ENCODE measurements at regions not wholly inside any gene's neighbourhood (a gene's known extent, or its start where the extent isn't known, plus 50 kb on each side); places are given as distances from the start of the nearest gene placed in this dataset.

DNA sequence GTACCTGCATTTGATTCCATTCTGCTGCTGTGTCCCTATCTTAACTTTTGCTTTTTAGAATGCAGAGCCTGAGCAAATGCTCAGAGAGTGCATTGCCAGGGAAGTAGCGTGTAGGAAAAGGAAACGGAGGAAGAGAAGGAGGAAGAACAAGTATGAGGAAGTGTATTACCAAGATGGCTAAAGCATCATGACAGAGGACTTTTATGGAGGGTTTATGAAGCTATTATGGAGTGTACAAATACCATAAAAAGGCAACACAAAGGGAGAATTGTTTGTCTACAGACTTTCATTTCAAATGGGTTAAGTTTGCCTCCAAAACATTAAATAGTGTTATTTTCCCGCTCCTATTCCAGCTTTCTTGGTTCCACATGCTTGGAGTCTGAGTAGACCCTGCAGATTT, 1899.8 kb upstream of the NUDT12 start:
- TF ChIP-seq, protein P1, sequence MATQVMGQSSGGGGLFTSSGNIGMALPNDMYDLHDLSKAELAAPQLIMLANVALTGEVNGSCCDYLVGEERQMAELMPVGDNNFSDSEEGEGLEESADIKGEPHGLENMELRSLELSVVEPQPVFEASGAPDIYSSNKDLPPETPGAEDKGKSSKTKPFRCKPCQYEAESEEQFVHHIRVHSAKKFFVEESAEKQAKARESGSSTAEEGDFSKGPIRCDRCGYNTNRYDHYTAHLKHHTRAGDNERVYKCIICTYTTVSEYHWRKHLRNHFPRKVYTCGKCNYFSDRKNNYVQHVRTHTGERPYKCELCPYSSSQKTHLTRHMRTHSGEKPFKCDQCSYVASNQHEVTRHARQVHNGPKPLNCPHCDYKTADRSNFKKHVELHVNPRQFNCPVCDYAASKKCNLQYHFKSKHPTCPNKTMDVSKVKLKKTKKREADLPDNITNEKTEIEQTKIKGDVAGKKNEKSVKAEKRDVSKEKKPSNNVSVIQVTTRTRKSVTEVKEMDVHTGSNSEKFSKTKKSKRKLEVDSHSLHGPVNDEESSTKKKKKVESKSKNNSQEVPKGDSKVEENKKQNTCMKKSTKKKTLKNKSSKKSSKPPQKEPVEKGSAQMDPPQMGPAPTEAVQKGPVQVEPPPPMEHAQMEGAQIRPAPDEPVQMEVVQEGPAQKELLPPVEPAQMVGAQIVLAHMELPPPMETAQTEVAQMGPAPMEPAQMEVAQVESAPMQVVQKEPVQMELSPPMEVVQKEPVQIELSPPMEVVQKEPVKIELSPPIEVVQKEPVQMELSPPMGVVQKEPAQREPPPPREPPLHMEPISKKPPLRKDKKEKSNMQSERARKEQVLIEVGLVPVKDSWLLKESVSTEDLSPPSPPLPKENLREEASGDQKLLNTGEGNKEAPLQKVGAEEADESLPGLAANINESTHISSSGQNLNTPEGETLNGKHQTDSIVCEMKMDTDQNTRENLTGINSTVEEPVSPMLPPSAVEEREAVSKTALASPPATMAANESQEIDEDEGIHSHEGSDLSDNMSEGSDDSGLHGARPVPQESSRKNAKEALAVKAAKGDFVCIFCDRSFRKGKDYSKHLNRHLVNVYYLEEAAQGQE (IDR thresholded peaks at IDR 0.05; ENCODE audit: insufficient read depth in 1 of 2, low read depth in 2 of 2, low read length in 2 of 2), result no peak
- TF ChIP-seq FOXP2 (optimal IDR thresholded peaks at IDR 0.05; ENCODE audit: borderline replicate concordance, extremely low read depth, extremely low read length, insufficient read depth) (no peak), SIN3A (IDR thresholded peaks at IDR 0.05; ENCODE audit: borderline replicate concordance, insufficient read depth, low read length) (no peak), POLR2AphosphoS5 (IDR thresholded peaks at IDR 0.05; ENCODE audit: low read depth, low read length) (no peak), TAF1 (IDR thresholded peaks at IDR 0.05; ENCODE audit: borderline replicate concordance, insufficient read depth, low read length) (no peak)

DNA sequence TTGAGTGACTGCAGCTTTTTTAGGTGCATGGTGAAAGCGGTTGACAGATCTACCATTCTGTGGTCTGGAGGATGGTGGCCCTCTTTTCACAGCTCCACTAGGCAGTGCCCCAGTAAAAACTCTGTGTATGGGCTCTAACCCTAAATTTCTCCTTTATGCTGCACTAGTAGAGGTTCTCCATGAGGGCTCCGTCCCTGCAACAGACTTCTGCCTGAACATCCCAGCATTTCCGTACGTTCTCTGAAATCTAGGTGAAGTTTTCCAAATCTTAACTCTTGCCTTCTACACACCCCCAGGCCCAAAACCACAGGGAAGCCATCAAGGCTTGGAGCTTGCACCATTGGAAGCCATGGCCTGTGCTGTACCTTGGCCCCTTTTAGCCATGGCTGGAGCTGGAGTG, 1898.1 kb upstream of the NUDT12 start:
- TF ChIP-seq, protein P1 (IDR thresholded peaks at IDR 0.05; ENCODE audit: insufficient read depth in 1 of 2, low read depth in 2 of 2, low read length in 2 of 2), result no peak
- TF ChIP-seq SIN3A (IDR thresholded peaks at IDR 0.05; ENCODE audit: borderline replicate concordance, insufficient read depth, low read length) (no peak), TAF1 (IDR thresholded peaks at IDR 0.05; ENCODE audit: borderline replicate concordance, insufficient read depth, low read length) (no peak), POLR2AphosphoS5 (IDR thresholded peaks at IDR 0.05; ENCODE audit: low read depth, low read length) (no peak), FOXP2 (optimal IDR thresholded peaks at IDR 0.05; ENCODE audit: borderline replicate concordance, extremely low read depth, extremely low read length, insufficient read depth) (no peak)

DNA sequence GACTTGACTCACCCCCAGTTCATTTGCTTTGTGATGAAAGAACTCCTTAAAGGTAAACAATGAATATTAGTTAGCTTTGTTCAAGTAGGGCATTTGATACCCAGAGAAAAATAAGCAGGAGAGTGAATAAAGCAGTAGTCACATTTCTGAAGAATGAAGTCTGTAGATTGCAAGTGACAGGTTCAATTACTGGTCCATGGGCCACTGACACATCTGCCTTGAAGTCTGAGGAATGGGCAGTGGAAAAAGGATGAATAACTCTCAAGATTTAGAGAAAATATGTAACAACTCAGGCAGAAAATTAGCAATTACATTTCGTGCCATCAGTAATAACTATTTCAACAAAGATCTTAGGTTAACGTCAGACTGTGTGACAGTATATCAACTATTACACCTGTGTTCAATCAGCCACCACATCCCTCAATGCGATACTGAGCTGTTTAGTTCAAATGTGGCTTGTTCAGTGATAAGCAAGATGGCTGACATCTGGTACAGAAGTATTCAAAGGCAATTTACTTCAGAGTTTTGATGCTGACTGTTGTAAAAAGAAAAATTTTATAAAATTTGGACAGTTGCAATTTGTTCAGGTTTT, 1890.7 kb upstream of the NUDT12 start:
- TF ChIP-seq FOXP2 (optimal IDR thresholded peaks at IDR 0.05; ENCODE audit: borderline replicate concordance, extremely low read depth, extremely low read length, insufficient read depth) (no peak), POLR2AphosphoS5 (IDR thresholded peaks at IDR 0.05; ENCODE audit: low read depth, low read length) (no peak), TAF1 (IDR thresholded peaks at IDR 0.05; ENCODE audit: borderline replicate concordance, insufficient read depth, low read length) (no peak), SIN3A (IDR thresholded peaks at IDR 0.05; ENCODE audit: borderline replicate concordance, insufficient read depth, low read length) (no peak)
- TF ChIP-seq, protein P1 (IDR thresholded peaks at IDR 0.05; ENCODE audit: insufficient read depth in 1 of 2, low read depth in 2 of 2, low read length in 2 of 2), result no peak

DNA sequence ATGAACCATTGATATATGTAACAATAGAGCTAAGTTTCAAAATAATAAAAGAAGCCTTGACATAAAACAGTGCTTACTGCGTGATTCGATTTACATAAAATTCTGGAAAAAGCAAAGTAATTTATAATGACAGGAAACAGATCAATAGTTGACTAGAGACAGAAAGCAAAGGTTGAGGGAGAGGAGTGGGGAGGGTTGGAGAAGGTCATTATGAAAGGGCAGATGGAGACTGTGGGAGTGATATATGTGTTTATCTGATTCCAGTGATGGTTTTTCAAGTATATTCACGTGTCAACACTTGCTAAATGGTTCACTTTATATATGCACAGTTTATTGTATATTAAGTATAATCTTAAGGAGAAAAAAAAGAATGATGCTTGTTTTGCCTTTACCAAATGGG, 1885.7 kb upstream of the NUDT12 start:
- TF ChIP-seq TAF1 (IDR thresholded peaks at IDR 0.05; ENCODE audit: borderline replicate concordance, insufficient read depth, low read length), result no peak
- no peak for TF ChIP-seq SIN3A (IDR thresholded peaks at IDR 0.05; ENCODE audit: borderline replicate concordance, insufficient read depth, low read length)
- TF ChIP-seq POLR2AphosphoS5 (IDR thresholded peaks at IDR 0.05; ENCODE audit: low read depth, low read length), result no peak
- no peak for TF ChIP-seq FOXP2 (optimal IDR thresholded peaks at IDR 0.05; ENCODE audit: borderline replicate concordance, extremely low read depth, extremely low read length, insufficient read depth)
- TF ChIP-seq, protein P1 (IDR thresholded peaks at IDR 0.05; ENCODE audit: insufficient read depth in 1 of 2, low read depth in 2 of 2, low read length in 2 of 2), result no peak

All from PFSK-1 (cell line).